ENCODE measurements at regions not wholly inside any gene's neighbourhood (a gene's known extent, or its start where the extent isn't known, plus 50 kb on each side); places are given as distances from the start of the nearest gene placed in this dataset.
"Not testable (repeated sequence)": the region's sequence is repeated elsewhere in the genome, so short reads cannot be mapped to it uniquely, and the experiment has no call there.

GRCh38 chrX:124181515-124181914 lies 150.9 kb upstream of the TEX13D start:
- not testable (repeated sequence) for TF ChIP-seq CTCF, POLR2A (IDR thresholded peaks at IDR 0.05)
